NOMO-1 treated with dmso at 0.1 percent for 144 hours (cell line): ENCODE measurements at regions not wholly inside any gene's neighbourhood (a gene's known extent, or its start where the extent isn't known, plus 50 kb on each side); places are given as distances from the start of the nearest gene placed in this dataset.

Source experiments
- DNase-seq: peaks from one replicate; lab custom pipeline; 2025; ENCODE audit not compliant: unreplicated experiment; lab: John Stamatoyannopoulos, UW

DNA sequence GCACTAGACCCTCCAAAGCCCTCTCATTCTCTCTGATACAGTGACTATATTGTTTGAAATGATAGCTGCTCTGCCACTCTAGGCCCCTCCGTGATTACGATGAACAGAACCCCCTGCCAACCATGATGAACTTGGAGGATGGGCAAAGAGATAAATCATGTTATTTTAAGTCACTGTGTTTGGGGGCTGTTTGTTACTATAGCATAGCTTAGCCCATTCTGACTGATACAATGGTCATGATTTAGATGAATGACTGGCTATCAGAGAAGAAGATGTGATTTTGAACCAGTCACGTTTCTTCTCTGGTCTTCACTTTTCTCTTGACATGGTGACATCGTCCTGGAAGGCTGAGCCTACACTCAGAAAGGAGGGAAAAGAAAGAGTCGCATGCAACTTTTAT, 95.4 kb upstream of the HABP2 start:
- no peak for DNase-seq

DNA sequence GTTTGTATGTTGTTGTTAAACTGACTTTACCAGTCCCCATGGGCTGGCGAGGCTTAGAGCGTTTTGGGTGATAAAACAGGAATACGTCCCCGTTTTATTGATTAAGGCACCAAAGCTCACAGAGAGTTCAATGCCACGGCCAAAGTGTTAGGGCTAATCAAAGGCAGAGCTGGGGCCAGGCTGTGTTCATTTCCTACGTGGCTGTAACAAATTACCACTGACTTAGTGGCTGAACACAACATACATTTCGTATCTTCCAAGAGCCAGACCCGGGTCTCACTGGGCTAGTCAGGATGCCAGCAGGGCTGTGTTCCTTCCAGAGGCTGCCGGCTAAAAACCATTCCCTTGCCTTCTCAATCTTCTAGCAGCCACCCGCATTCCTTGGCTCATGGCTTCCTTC, 94.4 kb upstream of the HABP2 start:
- DNase-seq = no peak

DNA sequence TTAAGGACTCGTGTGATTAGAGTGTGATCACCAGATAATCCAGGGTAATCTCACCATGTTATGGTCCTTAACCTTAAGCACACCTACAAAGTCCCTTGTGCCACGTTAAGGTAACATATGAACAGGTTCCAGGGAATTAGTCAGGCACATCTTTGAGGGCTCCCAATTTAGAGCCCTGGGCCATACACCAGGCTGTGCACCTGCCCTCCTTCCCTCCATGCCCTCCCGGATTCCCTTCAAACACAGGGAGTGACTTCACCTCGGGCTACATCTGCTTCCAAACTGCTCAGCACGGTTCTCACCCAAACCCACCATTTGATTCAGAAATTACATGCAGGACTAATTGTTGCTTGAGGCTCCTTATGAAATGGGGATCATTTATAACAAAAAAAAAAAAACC, 93.9 kb upstream of the HABP2 start:
- DNase-seq = no peak

DNA sequence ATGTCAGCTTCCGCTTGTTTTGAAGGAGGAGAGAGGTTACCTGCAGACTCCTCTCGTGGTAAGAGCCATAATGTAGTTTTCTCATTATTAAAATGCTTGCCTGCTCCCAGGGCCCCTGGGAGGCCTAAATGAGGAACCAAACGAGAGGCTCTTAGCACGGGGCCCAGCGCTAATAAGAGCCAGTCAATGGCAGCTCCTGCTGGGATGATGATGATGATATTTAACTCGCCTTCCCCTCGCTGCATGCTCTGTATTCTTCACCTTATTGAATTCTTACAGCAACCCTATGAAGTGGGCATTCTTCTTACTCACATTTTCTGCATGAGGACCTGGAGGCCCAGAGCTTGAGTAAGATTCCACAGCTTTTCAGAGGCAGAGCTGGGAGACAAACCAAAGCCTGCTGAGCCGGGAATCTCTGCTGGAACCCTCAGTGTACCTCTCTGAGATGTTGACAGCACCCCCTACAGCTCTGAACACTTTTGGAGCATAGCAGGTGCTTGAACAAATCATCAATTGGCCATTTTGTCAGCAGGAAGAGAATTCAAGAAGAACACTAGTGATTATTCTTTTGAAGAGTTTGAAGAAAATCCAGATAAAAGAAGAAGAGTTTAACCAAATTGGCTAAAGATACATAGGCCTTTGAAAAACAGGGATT, 93.1 kb upstream of the HABP2 start:
- DNase-seq = no peak

DNA sequence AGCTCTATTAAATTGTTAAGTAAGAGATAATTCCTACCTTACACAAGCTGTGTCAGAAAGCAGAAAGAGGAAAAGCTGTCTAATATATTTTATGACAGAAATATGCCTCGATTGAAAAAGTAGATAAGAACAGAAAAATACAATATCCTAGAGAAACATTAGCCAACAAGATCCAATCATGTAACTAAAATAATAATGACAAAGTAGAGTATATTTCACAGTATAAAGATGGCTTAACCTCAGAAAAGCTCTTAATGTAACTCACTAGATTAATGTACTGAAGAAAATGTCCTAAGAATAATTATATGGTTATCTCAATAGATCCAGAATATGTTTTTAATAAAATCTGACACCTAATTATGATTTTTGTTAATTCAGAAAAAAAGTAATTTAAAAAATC, 89.8 kb upstream of the HABP2 start:
- no peak for DNase-seq

DNA sequence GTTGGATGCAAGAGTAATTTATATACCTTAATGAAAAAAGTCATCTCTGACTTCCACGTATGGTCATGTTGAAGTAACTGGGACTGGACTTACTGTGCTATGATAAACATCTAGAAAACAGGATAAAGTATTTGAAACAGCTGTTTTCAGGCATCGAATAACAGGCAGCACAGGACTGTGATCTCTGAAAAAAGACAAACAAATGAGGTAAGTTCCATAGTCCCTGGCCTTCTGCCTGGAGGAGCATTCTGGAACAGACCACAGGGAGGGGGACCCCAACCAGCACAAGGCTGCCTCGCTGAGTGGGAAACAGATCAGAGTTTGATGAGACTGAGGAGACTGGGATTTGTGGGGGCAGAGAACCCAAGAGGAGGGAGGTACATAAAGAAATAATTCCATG, 89.1 kb upstream of the HABP2 start:
- no peak for DNase-seq

DNA sequence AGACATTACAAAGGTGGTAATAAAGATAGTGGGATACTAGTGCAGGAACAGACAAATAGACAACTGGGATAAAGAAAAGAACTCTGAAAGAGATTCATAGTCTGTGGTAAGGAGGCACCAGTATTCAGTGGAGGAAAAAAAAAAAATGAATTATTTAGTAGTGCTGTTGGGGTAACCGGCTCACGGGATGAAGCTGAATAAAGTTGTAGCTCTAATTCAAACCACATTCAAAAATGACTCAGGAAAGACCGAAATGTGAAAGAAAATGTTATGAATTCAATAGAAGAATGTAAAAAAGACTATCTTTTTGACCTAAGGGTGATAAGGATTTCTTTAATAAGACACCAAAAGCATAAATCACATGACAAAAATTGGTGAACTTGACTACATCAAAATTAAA, 83.1 kb upstream of the HABP2 start:
- DNase-seq = no peak

DNA sequence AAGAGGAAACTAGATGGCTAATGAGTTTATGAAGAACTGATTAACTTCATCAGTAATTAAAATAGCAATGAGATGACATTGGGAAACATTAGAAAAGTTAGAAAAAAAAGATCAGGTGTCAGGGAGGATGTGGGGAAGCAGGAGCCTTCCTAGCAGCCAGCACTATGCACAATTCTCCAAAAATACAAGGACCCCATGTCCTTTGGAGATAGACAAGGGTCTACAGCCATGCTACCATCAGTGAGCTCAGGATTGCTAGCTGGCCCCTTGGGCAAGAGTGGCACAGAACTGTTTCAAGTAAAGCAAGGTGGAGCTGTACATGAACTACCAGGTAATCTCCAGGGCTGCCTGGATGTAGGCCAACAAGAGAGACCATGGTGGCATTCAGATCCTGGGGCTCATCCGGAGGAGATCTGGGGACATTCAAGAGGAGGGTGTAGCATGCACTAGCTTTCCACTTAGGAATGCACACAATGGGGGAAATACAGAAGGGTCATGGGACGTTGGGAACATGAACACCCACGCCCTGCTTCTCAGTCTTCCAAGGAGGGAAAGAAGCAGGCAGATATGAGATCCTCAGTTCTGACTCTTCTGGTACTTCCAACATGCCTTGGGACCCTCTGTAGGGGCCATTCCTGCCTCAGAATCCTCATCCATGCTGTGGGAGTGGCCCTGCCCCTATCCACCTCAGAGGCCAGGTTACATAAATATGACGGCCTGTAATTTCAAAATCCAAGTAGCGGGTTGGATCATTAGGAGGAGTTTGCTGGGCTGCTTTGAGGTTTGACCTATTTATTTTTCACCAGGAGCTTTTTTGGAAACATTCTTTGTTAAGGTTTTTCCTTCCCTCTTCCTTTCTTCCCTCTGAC, 82.2 kb upstream of the HABP2 start:
- DNase-seq = no peak

DNA sequence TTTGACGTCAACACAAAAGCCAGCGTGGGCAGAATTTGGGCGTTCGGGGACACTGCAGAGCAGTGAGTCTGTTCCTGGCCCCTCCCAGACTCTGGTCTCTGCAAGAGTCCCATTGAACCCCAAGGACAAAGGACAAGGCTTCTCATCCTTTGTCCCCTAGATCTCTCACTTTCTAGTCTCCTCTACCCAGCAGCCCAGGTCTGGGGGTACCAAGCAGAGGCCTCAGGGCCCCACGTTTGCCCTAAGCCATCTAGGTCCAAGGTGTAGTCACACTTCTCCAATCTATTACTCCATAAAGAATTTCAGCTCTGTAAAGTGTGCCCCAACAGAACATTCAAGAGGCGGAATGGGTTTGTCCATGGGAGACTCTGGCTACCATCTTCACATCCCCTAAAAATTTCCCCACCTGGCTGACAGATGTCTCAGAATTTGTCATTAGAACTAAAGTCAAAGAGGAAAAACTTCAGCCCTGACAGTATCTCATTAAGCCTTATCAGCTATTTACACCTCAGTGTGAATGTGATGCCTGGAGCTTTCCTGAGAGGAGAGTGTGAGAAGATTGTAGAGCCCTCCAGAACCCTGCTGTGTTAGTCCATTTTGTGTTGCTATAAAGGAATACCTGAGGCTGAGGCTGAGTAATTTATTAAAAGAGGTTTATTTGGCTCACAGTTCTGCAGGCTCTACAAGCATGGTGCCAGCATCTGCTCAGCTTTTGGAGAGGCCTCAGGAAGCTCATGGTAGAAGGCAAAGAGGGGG, 81.4 kb upstream of the HABP2 start:
- DNase-seq = no peak

DNA sequence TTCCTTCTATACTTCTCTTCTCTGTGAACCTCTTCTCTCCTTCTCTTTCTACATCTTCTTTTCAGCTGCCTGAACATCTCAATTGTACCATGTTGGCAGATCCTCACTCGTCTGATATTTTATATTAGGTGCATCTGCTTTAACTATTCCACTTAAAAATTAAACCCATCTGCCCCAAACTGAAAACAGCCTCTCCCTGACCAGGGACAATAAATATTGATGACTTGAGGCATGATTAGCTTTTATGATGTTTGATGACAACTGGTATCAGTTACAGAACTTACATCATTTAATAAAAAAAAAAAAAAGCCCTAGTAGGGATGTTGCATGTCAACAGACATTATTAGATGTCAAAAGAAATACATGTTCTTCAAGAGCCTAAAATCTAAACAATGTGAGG, 79.8 kb upstream of the HABP2 start:
- DNase-seq = no peak

DNA sequence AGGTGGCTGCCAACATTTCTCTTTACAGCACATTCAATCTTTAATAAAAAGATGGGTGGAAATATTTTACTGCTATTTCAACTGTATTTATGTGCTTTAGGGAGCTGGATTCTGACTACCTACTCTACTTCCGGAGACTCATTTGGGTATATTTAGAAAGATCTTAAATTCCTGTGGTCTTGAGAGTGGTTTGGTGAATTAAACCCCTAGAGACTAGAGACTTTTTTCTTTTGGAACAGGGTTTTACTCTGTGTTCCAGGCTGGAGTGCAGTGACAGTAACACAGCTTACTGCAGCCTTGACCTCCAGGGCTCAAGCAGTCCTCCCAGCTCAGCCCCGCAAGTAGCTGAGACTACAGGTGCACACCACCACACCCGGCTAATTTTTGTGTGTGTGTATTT, 79.0 kb upstream of the HABP2 start:
- no peak for DNase-seq

DNA sequence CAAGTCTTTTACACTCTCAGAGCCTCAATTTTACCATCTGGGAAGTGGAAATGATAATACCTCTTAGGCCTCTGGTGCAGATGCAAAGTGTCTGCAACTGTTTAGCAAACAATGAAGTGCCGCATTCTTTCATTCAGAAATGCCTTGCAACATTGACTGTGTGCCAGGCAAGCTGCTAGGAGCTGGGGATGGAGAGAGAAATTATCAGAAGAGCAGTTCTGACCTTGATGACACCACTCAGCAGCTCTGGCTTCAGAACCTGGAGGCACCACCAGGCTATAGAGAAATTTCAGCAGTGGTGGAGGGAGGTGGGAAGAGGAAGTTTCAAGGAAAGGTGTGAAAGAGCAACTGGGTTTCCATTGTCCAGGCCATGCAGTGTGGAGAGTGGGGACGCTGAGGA, 78.1 kb upstream of the HABP2 start:
- no peak for DNase-seq

DNA sequence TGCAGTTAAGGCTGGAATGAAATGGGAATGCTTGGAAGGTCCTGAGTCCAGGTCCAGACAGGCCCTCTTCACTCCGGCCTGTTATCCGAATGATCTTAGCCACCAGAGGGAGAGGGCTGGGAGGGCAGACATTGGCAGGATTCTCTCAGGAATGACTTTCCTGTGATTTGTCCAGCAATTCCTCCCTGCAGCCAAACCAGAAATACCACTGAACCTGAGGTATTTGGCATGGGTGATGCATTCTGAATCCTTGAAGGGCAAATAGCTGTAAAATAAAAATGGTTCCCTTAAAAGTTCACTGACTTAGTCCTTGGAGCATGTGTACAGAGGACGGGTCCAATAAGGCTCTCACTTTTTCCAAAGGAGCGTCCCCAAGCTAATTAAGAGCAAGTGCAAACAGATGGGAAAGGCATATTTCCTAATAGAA, 77.5 kb upstream of the HABP2 start:
- no peak for DNase-seq

DNA sequence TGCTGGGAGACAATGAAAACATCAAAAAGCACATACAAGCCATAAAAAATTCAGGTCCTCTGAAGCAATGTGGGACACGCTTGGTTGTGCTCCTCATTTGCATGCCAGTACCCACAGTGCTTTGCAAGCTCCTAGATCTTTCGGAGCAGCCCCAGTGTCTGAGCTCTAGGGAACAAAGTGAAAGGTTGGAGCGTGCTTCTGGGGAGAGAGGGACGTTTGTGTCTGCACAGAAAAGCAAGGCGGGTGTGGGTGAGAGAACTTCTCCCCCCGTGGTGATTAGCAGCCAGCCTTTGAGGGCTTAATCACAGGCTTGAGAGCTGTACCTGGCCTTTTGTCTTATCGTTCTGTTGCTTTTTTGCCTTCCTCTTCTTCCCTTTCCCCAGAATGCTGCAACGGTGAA, 76.7 kb upstream of the HABP2 start:
- no peak for DNase-seq

DNA sequence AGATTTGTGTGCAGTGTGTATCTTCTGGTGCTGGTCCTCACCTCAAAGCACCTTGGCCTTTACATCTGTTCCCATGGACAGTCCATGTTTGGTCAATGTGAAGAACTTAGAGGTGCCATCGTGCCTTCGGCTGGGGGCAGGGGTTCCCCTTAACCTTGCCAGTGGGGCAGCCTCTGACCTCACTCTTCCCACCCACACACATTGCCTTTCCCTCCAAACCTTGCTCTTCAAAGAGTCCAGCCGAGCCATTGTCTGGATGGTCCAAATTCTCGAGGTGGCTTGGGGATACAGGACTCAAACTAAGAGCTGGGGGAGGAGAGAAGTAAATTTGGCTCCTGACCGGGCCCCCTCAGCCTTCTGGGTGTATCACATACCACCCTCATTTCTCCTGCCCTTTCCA, 76.2 kb upstream of the HABP2 start:
- DNase-seq = no peak

DNA sequence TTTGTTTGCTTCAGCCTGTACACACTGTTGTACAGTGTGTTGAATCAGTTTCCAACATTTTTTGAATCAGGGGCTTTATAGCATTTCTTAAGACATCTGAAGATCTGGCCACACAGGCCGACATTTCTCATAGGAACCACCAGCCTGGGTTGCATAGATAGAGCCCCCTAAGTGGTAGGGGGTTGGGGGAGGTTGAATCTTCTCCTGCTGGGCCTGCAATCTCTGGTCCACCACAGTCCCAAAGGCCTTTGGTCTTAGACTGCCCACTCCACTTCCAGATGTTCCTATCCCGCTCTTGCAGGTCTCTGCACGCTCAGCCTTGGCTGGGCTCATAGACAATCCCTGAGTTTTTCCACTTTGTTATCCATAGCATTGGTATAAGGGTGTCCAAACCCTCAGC, 75.4 kb upstream of the HABP2 start:
- DNase-seq = no peak

DNA sequence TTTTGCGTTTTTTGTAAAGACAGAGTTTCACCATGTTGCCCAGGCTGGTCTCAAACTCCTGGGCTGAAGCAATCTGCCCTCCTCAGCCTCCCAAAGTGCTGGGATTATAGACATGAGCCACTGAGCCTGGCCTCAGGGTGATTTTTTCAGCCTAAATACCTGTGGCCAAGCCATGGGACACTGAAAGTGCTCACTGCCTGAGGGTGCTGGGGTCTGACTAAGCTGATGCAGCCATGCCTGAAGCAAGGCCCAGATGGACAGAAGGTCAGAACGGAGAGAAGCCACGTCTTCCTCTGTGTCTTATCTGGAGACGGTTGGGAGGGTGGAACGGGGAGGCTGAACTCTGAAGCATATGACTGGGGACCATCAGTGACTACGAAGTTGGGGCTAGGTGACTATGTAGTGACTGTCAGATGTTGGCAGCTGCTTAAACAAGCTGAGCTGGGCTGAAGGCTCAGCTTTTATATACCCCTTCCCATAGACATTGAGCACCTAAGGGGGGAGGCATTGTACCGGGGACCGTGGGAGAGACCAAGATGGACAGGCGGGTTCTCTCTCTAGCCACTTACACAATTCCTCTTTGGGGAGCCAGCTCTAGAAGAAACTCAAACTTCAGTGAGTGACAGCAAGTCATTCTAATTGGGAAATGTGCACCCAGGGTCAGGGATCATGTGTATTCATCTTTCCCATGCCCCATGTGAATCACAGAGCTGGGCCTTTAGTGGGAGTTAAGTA, 73.3 kb upstream of the HABP2 start:
- no peak for DNase-seq

DNA sequence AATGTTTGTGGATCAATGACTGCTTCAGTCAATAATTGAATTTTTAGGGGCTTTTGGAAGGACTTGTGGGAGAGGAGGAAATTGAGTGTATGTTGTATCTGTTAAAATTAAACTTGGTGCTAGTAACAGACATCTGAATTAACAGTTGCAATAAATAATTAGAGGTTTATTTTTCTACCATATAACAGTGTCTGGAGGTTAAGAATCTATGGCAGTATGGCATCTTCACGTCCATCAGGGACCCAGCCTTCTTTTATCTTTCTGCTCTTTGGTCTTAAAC, 72.8 kb upstream of the HABP2 start:
- DNase-seq = no peak

DNA sequence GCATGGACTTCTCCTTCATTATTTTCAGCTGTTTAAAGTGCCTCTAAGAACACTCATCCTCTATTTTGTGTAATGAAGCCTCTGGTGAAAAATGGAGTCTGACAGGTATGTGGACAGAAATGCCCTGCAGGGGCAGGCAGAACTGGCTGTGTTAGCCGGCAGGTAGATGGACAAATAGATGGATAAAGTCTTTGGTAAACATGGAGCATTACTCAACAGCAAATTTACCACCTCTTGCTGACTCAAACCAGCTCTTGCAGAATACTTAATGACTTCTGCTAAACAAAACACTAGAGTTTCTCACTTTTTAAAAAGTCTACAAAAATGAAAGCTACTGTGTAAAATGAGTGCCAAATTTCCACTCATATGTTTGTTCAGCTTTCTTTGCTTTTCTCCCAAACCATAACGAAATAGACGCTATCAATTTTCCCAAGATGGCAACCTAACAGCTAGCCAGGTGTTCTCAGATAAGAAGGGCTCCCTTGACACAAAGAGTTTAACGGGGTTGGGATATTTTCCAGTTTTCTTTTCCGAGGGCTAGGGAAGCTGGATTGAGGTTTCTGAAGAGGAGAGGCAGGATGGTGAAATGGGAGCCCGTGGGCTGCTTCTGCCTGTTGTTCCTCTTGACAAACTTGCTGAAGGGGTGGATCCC, 71.9 kb upstream of the HABP2 start:
- DNase-seq = no peak

DNA sequence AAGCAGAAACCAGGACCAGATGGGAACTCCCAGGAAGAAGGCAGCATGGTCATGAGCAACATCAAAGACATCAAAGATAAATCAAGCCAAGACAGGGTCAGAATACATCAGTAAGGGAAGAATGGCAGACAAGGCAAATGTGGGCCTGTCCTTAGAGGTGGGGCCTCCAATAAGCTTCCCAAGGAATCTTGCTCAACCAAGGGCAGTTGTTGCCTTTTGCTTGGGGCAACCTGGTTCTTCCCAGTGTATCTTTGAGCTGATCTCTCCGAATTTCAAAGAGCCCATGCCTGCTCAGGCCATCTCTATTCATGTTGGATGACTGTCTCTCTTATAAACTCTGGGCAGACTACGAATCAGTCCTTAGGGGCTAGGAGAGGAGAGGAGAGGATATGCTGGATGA, 68.4 kb upstream of the HABP2 start:
- DNase-seq = no peak

DNA sequence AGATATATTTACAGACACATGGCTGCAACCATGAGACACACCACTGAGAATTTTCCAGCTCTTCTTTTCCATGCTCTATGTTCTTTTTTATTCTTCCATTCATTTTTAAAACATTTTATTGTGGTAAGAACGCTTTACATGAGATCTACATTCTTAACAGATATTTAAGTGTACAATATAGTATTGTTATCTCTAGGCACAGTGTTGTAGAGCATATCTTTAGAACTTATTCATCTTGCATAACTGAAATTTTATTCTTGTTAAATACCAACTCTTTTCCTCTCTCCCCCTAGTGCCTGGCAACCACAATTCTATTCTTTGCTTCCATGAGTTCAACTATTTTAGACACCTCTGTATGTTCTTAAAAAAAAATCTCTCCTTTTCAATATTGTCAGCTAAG, 67.1 kb upstream of the HABP2 start:
- DNase-seq = no peak
